Lung (tissue), 11 donors: ENCODE measurements at regions not wholly inside any gene's neighbourhood (a gene's known extent, or its start where the extent isn't known, plus 50 kb on each side); places are given as distances from the start of the nearest gene placed in this dataset.

ENCODE experiments used
- ATAC-seq: fragments of 200-7000 bp; cut with Tn5 transposase; one replicate; pipeline ENCODE4 v1.9.1; 2020; ENCODE audit warnings: moderate number of reproducible peaks; ENCODE audit not compliant: insufficient read depth, low FRiP score
- DNase-seq, 3 donors: peaks; one replicate each; pipeline ENCODE4 v3.0.0-alpha.2; 2013 to 2017
- H3K27ac ChIP-seq, 2 donors: one replicate each; pipeline ENCODE4 v1.5.1; 2013; ENCODE audit warnings: mild to moderate bottlenecking in 2 of 2, moderate library complexity in 2 of 2, control low read depth in 1 of 2, inconsistent platforms in 1 of 2, low read depth in 1 of 2, low read length in 1 of 2
- H3K27me3 ChIP-seq, 3 donors: one replicate each; pipeline ENCODE4 v1.5.1; 2013; ENCODE audit warnings: low read length in 2 of 3; ENCODE audit not compliant: control insufficient read depth in 3 of 3, insufficient read depth in 3 of 3
- H3K36me3 ChIP-seq, 4 donors: one replicate each; pipeline ENCODE4 v1.5.1; 2013; ENCODE audit warnings: low read length in 4 of 4, mild to moderate bottlenecking in 1 of 4, moderate library complexity in 1 of 4; ENCODE audit not compliant: control insufficient read depth in 4 of 4, insufficient read depth in 4 of 4
- H3K4me1 ChIP-seq, 5 donors: one replicate each; pipeline ENCODE4 v1.5.1; 2013; ENCODE audit warnings: low read length in 5 of 5, mild to moderate bottlenecking in 2 of 5, moderate library complexity in 1 of 5; ENCODE audit not compliant: control insufficient read depth in 5 of 5, insufficient read depth in 5 of 5
- H3K4me3 ChIP-seq: one replicate; pipeline ENCODE4 v1.5.1; 2013; ENCODE audit warnings: mild to moderate bottlenecking, control low read depth, moderate library complexity
- H3K9ac ChIP-seq, 2 donors: one replicate each; pipeline ENCODE4 v1.5.1; 2013; ENCODE audit warnings: low read length in 2 of 2, control low read depth in 1 of 2; ENCODE audit not compliant: insufficient read depth in 1 of 2
- H3K9me3 ChIP-seq, 4 donors: one replicate each; pipeline ENCODE4 v1.5.1; 2013; ENCODE audit warnings: low read length in 3 of 4, mild to moderate bottlenecking in 1 of 4, moderate library complexity in 1 of 4; ENCODE audit not compliant: control insufficient read depth in 4 of 4, insufficient read depth in 3 of 4
- WGBS, 2 donors: extraction: QIAGEN DNeasy Blood & Tissue Kit; methylation state at CpG; one replicate each; pipeline ENCODE4 v1.1.7; 2013; 5-methylcytosine and 5-hydroxymethylcytosine counted together
- TF ChIP-seq, protein P1 (sequence below): IDR thresholded peaks from 2 replicates; pipeline ENCODE4 v1.5.1; 2012; ENCODE audit warnings: mild to moderate bottlenecking; ENCODE audit errors: control extremely low read depth, extremely low read depth
- donor health status: control.
- donor health status: control.
- donor health status: Bipolar disorder and iron deficiency.
- donor health status: healthy.
- donor health status: DM: yes; HTN: yes; CAD: no.

DNA sequence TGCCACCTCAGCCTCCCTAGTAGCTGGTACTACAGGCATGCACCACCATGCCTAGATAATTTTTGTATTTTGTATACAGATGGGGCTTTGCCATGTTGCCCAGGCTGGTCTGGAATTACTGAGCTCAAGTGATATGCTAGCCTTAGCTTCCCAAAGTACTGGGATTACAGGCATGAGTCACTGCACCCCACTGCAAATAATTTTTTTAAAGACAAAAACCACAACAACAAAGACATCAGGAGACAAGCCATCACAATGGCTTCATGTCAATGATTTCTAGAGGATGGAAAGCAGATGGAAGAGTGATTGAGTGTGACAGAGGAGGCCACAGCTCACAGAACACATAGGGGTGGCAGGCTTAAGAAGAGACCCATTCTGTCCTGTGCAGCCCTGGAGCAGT is 97.9 kb upstream of the PCSK1 start:
- Histone ChIP-seq H3K4me3 (no peak overlapping the region), H3K9ac (no peak overlapping the region), H3K36me3 (no peaks in the 10 kb centered on the region), H3K9me3 (no peaks in the 10 kb centered on the region), H3K4me1 (no peaks in the 10 kb centered on the region), H3K27me3 (no peaks in the 10 kb centered on the region), H3K27ac (no peak overlapping the region)
- ATAC-seq (no peak), DNase-seq (no peak)
- TF ChIP-seq, protein P1, sequence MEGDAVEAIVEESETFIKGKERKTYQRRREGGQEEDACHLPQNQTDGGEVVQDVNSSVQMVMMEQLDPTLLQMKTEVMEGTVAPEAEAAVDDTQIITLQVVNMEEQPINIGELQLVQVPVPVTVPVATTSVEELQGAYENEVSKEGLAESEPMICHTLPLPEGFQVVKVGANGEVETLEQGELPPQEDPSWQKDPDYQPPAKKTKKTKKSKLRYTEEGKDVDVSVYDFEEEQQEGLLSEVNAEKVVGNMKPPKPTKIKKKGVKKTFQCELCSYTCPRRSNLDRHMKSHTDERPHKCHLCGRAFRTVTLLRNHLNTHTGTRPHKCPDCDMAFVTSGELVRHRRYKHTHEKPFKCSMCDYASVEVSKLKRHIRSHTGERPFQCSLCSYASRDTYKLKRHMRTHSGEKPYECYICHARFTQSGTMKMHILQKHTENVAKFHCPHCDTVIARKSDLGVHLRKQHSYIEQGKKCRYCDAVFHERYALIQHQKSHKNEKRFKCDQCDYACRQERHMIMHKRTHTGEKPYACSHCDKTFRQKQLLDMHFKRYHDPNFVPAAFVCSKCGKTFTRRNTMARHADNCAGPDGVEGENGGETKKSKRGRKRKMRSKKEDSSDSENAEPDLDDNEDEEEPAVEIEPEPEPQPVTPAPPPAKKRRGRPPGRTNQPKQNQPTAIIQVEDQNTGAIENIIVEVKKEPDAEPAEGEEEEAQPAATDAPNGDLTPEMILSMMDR = no peak

DNA sequence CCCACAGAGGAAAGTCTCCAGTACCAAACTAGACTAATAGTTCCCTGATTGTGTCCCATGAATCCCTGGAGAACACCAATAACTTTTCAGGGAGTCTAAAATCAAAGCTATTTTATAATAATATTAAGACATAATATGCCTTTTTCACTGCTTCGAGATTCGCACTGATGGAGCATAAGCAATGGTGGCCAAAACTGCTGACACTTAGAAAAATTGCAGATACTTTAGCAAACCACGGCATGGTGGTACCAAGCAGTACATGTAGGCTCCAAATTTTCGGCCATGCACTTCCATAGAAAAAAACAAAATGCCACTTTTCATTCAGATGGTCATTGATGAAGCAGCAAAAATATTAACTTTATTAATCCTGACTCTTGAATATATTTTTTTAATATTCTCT is 100.3 kb upstream of the PCSK1 start:
- DNase-seq = no peak
- no peaks in the 10 kb centered on the region for H3K9me3 ChIP-seq
- H3K9ac ChIP-seq = no peak overlapping the region
- TF ChIP-seq, protein P1 = no peak
- H3K27me3 ChIP-seq = no peaks in the 10 kb centered on the region
- H3K4me1 ChIP-seq = peaks cover 0 to 6% (median 0%) of the 10 kb centered on the region in 5 donors
- H3K4me3 ChIP-seq = no peak overlapping the region
- ATAC-seq = no peak
- 91 to 94% methylated on average over 4 of the region's 4 CpGs for WGBS, 2 donors
- H3K27ac ChIP-seq = no peak overlapping the region
- no peaks in the 10 kb centered on the region for H3K36me3 ChIP-seq

DNA sequence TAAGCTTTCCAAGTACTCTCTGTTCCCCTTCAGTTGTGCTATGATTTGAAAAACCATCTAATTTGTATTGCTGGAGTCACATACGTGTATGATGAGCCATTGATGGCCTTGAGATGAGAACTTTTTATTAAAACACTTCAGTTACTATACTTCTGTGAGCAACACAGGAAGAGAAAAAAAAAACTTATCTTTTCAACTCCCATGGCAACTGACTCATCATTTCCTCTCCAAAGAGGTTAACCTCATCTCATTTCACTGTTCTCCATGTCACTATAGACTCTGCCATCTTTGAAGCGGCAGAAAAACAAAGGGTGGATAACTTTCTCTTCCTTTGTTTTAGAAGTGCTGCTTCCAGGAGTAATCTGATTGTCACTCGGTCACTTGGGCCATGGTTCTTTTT is 104.3 kb upstream of the PCSK1 start:
- DNase-seq (no peak), ATAC-seq (no peak)
- TF ChIP-seq, protein P1 = no peak
- H3K4me3 ChIP-seq = no peak overlapping the region
- peaks cover 0 to 6% (median 0%) of the 10 kb centered on the region in 5 donors for H3K4me1 ChIP-seq
- H3K9ac ChIP-seq = no peak overlapping the region
- no peaks in the 10 kb centered on the region for H3K36me3 ChIP-seq
- H3K9me3 ChIP-seq = no peaks in the 10 kb centered on the region
- no peak overlapping the region for H3K27ac ChIP-seq
- 55 to 69% methylated on average over 3 of the region's 3 CpGs for whole genome bisulfite sequencing, 2 donors
- H3K27me3 ChIP-seq = no peaks in the 10 kb centered on the region

DNA sequence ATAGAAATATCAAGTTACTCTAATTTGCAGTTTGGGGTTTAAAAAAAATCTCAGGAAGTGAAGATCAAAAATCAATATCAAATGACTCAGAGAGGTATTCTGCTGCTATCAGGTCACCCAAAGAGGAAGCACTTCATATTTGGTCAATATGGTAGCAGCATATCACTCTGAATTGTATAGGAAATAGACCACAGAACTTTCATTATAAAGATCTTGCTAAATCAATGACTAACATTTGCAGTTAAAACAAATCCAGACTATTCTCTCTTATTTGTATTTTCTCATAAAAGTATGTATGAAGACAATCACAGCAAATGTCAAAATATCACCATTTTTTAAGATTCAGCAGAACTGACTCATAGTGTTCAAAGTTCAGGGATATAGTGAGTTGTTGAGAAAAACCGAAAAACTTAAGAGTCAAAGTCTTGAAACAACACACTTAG is 105.8 kb upstream of the PCSK1 start:
- no peak for ATAC-seq

More for the DNA sequence above, 105.8 kb upstream of the PCSK1 start:
- TF ChIP-seq, protein P1 = no peak
- Histone ChIP-seq H3K4me1 (peaks cover 0 to 6% (median 0%) of the 10 kb centered on the region in 5 donors), H3K9me3 (peaks cover 0 to under 1% (median 0%) of the 10 kb centered on the region in 4 donors), H3K27ac (no peak overlapping the region), H3K36me3 (no peaks in the 10 kb centered on the region), H3K9ac (no peak overlapping the region), H3K4me3 (no peak overlapping the region), H3K27me3 (no peaks in the 10 kb centered on the region)
- WGBS, 2 donors = 70 to 98% methylated on average over 1 of the region's 1 CpG
- DNase-seq = no peak
